Gastroesophageal sphincter (tissue), 4 donors: ENCODE measurements at regions not wholly inside any gene's neighbourhood (a gene's known extent, or its start where the extent isn't known, plus 50 kb on each side); places are given as distances from the start of the nearest gene placed in this dataset.

ENCODE experiments used
- ATAC-seq: fragments of 150-250 bp; one replicate; pipeline ENCODE4 v1.9.1; 2016; ENCODE audit warnings: mild to moderate bottlenecking, moderate library complexity
- H3K27ac ChIP-seq, 4 donors: fragments of 200-600 bp; sonication (generic) in 3 of 4; 1 replicate in 3 of 4; 2 replicates in 1 of 4; pipeline ENCODE4 v1.5.1; 2016 to 2019
- H3K27me3 ChIP-seq: fragments of 200-600 bp; sonication (generic); one replicate; pipeline ENCODE4 v1.5.1; 2019
- H3K36me3 ChIP-seq, 2 donors: fragments of 200-600 bp; sonication (generic); one replicate each; pipeline ENCODE4 v1.5.1; 2019; ENCODE audit warnings: control low read depth in 1 of 2
- H3K4me1 ChIP-seq, 3 donors: fragments of 200-600 bp; sonication (generic); 1 replicate in 2 of 3; 2 replicates in 1 of 3; pipeline ENCODE4 v1.5.1; 2016 to 2019; ENCODE audit warnings: control low read depth in 2 of 3
- H3K4me3 ChIP-seq, 2 donors: fragments of 200-600 bp; sonication (generic); one replicate each; pipeline ENCODE4 v1.5.1; 2019; ENCODE audit warnings: mild to moderate bottlenecking in 1 of 2, moderate library complexity in 1 of 2
- H3K9me3 ChIP-seq, 3 donors: fragments of 200-600 bp; sonication (generic); one replicate each; pipeline ENCODE4 v1.5.1; 2017 to 2019; ENCODE audit warnings: control low read depth in 2 of 3
- EP300 ChIP-seq: sonication (generic); formaldehyde crosslinking; IDR thresholded peaks from one replicate; pipeline ENCODE4 v1.6.1; 2017; ENCODE audit warnings: antibody characterized with exemption, mild to moderate bottlenecking
- POLR2A ChIP-seq, 2 donors: fragments of 450-650 bp; IDR thresholded peaks; one replicate each; pipeline ENCODE4 v1.6.1; 2017; ENCODE audit warnings: antibody characterized with exemption in 2 of 2, mild to moderate bottlenecking in 2 of 2, moderate library complexity in 1 of 2
- POLR2AphosphoS5 ChIP-seq: sonication (generic); formaldehyde crosslinking; IDR thresholded peaks from one replicate; pipeline ENCODE4 v1.6.1; 2017; ENCODE audit warnings: antibody characterized with exemption
- WGBS, 2 donors: methylation state at CpG; one replicate each; pipeline ENCODE4 v1.1.5; 2018; ENCODE audit warnings: low coverage in 1 of 2; 5-methylcytosine and 5-hydroxymethylcytosine counted together
- TF ChIP-seq, protein P1 (sequence below), 4 experiments: fragments of 200-600 bp in 2 of 4; fragments of 450-650 bp in 2 of 4; sonication (generic) in 1 of 4; IDR thresholded peaks; one replicate each; pipeline ENCODE4 v1.5.1; 2017 to 2019; ENCODE audit warnings: antibody characterized with exemption in 4 of 4, mild to moderate bottlenecking in 2 of 4, moderate library complexity in 2 of 4

DNA sequence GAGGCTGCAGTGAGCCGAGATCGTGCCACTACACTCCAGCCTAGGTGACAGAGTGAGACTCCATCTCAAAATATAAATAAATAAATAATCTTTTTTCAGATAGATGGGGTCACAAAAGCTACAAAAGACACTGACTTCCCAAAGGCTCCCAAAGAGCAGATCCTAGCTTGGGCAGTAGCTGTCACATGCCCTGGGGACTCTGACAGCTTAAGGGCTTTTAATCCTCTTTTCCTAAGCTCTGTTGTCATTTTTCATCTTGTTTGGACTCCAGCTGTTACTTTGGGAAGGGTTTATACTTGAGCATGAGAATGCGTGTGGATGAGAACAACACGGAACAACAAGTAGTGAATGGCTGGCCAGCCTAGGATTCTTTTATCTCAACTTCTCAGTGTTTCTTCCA, 231.7 kb downstream of the MZT1 start:
- Histone ChIP-seq H3K9me3 (no peaks in the 10 kb centered on the region), H3K4me1 (no peaks in the 10 kb centered on the region), H3K27ac (no peak overlapping the region), H3K27me3 (no peaks in the 10 kb centered on the region), H3K4me3 (no peak overlapping the region), H3K36me3 (no peaks in the 10 kb centered on the region)
- WGBS, 2 donors: 83 to 90% methylated on average over 2 to 4 of the region's 4 CpGs
- no peak for ATAC-seq
- TF ChIP-seq POLR2AphosphoS5: no peak

DNA sequence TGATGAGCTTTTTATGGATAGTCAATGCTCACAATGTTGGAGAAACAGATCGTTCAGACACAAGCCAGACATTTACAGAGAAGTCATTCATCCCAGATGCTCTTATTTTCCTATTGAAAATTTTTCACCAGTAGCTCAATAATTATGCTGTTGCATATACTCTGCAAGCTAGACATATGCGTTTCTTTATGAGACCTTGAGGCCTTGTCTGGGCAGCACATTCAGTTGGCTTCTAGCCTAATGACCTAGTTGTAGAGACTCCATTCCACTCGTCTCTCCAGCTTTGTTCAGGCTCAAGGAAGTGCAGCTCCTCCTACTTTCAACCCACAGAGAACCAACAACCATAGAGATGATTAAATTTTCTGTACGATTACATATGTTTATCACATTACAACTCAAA, 237.7 kb downstream of the MZT1 start:
- H3K27ac ChIP-seq: no peak overlapping the region
- no peaks in the 10 kb centered on the region for H3K36me3 ChIP-seq
- no peak for ATAC-seq
- TF ChIP-seq, protein P1, sequence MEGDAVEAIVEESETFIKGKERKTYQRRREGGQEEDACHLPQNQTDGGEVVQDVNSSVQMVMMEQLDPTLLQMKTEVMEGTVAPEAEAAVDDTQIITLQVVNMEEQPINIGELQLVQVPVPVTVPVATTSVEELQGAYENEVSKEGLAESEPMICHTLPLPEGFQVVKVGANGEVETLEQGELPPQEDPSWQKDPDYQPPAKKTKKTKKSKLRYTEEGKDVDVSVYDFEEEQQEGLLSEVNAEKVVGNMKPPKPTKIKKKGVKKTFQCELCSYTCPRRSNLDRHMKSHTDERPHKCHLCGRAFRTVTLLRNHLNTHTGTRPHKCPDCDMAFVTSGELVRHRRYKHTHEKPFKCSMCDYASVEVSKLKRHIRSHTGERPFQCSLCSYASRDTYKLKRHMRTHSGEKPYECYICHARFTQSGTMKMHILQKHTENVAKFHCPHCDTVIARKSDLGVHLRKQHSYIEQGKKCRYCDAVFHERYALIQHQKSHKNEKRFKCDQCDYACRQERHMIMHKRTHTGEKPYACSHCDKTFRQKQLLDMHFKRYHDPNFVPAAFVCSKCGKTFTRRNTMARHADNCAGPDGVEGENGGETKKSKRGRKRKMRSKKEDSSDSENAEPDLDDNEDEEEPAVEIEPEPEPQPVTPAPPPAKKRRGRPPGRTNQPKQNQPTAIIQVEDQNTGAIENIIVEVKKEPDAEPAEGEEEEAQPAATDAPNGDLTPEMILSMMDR (IDR thresholded peaks at IDR 0.05): no peak
- TF ChIP-seq POLR2AphosphoS5: no peak
- no peak for TF ChIP-seq POLR2A (IDR thresholded peaks at IDR 0.05)
- H3K27me3 ChIP-seq: no peaks in the 10 kb centered on the region
- no peaks in the 10 kb centered on the region for H3K4me1 ChIP-seq
- H3K4me3 ChIP-seq: no peak overlapping the region
- H3K9me3 ChIP-seq: no peaks in the 10 kb centered on the region
- WGBS, 2 donors: 44 to 46% methylated on average over 3 to 4 of the region's 4 CpGs

DNA sequence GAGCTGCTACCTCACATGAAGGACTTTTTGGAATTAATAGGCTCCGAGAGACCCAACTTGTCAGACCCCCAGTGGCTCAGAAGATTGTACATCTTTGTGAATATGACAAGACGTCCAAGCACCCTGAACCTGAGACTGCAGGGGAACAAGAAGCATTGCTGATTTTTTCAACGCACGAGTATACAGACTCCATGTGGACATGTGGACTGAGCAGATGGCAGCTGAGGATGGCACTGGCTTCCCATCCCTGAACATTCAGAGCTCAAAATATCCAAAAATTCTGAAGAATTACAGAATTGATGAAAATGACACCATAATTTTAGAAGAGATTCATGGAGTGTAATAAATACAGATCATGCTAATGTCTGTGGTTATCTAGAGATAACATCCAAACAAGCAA, 254.1 kb downstream of the MZT1 start:
- Histone ChIP-seq H3K4me1 (no peaks in the 10 kb centered on the region), H3K4me3 (no peak overlapping the region), H3K36me3 (no peaks in the 10 kb centered on the region), H3K9me3 (peaks cover 0 to 8% (median 0%) of the 10 kb centered on the region in 3 donors), H3K27me3 (no peaks in the 10 kb centered on the region), H3K27ac (no peak overlapping the region)
- 80 to 93% methylated on average over 1 to 3 of the region's 4 CpGs for WGBS, 2 donors
- no peak for ATAC-seq
- no peak for TF ChIP-seq POLR2AphosphoS5
- no peak for TF ChIP-seq EP300
- TF ChIP-seq POLR2A (IDR thresholded peaks at IDR 0.05): no peak
- TF ChIP-seq, protein P1 (IDR thresholded peaks at IDR 0.05): no peak

DNA sequence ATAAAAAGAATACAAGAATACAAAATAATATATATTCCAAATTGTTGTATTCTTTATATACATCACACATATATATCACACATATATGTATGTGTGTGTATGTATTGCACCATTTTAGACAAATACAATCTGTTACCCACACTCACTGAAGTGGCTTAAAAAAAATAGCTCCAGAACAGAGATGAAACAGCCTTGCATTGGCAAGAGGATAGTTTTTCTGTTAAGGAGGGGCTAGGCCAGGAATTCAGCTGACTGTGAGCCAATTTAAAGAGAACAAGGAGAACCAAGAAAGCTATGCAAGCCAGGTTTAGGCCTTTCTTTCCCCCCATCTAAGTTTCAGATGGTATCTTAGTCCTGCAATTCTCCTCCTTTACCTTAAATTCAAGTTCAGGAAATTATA, 257.5 kb downstream of the MZT1 start:
- ATAC-seq: no peak
- Histone ChIP-seq H3K36me3 (no peaks in the 10 kb centered on the region), H3K27ac (no peak overlapping the region), H3K4me1 (no peaks in the 10 kb centered on the region), H3K9me3 (no peaks in the 10 kb centered on the region), H3K27me3 (no peaks in the 10 kb centered on the region), H3K4me3 (no peak overlapping the region)
- TF ChIP-seq POLR2AphosphoS5 (no peak), EP300 (no peak), POLR2A (IDR thresholded peaks at IDR 0.05) (no peak)
- TF ChIP-seq, protein P1 (IDR thresholded peaks at IDR 0.05): no peak

DNA sequence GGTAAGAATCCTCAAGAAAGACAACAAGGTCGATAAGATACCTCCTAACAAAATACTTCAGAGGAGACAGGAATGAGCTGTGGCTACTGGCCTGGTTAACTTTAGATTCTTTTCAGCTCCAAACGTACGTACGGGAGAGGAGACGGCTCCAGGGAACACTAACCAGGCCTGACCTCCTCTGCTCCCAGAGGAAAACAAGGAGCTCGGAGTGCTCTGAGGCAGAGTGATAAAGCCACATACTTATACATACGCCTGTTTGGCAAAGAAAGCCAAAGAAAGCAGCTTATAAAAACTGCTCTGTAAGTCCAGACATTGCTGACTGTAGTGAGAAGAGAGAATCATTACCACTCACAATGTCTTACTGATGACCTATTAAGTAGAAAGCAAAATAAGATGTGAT, 263.9 kb downstream of the MZT1 start:
- TF ChIP-seq, protein P1 (IDR thresholded peaks at IDR 0.05): no peak
- TF ChIP-seq POLR2AphosphoS5 (peak; percentile 28), EP300 (no peak)
- Histone ChIP-seq H3K27ac (peak overlapping the region in 2 of 4 donors; percentile 9 to 26), H3K4me1 (peaks cover 0 to 11% (median 0%) of the 10 kb centered on the region in 3 donors), H3K4me3 (no peak overlapping the region), H3K9me3 (no peaks in the 10 kb centered on the region), H3K27me3 (no peaks in the 10 kb centered on the region), H3K36me3 (no peaks in the 10 kb centered on the region)
- no peak for ATAC-seq
- 12 to 26% methylated on average over 7 of the region's 7 CpGs for WGBS, 2 donors

DNA sequence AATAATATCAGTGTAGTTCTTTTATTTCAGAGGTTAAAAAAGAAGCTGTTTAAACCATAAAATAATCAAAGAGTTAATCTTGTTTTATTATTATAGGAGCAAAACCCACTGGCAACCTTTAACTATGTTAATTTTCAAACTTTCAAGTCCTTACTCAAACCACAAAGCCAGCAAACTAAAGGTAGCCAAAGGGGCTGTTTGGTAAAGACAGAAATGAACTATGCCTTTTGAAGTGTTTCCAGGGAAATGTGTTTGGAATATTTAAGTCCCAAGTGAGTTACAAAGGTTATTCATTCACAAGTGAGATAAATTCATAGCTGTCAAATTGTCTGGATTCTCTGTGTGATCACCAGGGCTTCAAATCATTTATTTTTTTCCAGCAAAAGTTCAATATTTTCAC, 264.7 kb downstream of the MZT1 start:
- H3K4me3 ChIP-seq: no peak overlapping the region
- TF ChIP-seq EP300 (no peak), POLR2AphosphoS5 (no peak), POLR2A (IDR thresholded peaks at IDR 0.05) (no peak)
- TF ChIP-seq, protein P1 (IDR thresholded peaks at IDR 0.05): no peak
- H3K27ac ChIP-seq: no peak overlapping the region
- H3K36me3 ChIP-seq: no peaks in the 10 kb centered on the region
- H3K9me3 ChIP-seq: no peaks in the 10 kb centered on the region
- H3K4me1 ChIP-seq: peaks cover 0 to 11% (median 0%) of the 10 kb centered on the region in 3 donors
- H3K27me3 ChIP-seq: no peaks in the 10 kb centered on the region
- ATAC-seq: no peak
